ENCODE measurements at regions not wholly inside any gene's neighbourhood (a gene's known extent, or its start where the extent isn't known, plus 50 kb on each side); places are given as distances from the start of the nearest gene placed in this dataset.

DNA sequence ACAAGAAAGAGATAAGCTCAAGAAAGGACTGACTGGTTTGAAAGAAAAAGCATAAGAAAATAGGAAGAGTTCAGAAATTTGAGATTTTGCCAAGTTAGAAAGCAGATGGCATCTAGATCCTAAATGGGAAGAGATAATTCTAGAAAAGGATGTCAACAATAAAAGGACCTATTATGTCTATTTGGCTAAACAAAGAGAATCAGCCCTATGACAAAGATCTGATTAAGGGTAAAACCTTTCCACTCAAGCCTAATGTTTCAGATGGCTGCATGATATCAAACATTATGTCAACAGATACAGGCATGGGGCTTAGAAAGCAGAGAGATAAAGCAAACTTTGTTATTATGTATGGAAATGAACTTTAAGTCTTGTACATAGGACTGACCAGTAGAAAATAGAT, 465.0 kb upstream of the TRIB2 start:
- TF ChIP-seq POLR2A (IDR thresholded peaks at IDR 0.05; ENCODE audit: low read depth, low read length), result no peak
- TF ChIP-seq POLR2AphosphoS5 (IDR thresholded peaks at IDR 0.05; ENCODE audit: low read depth, low read length), result no peak
- TF ChIP-seq SPI1 (IDR thresholded peaks at IDR 0.05; ENCODE audit: low read depth, low read length), result no peak
- TF ChIP-seq PAX5 (IDR thresholded peaks at IDR 0.05; ENCODE audit: insufficient read depth, low read length, severe bottlenecking), result no peak
